Astrocyte (in vitro differentiated cells and primary cell): ENCODE measurements at regions not wholly inside any gene's neighbourhood (a gene's known extent, or its start where the extent isn't known, plus 50 kb on each side); places are given as distances from the start of the nearest gene placed in this dataset.
A peak's percentile ranks its signal among the peaks of the same experiment; 100 is the strongest.

ENCODE experiments used
- DNase-seq: peaks from one replicate; pipeline ENCODE4 v3.0.0-alpha.2; 2010; ENCODE audit warnings: low read depth
- FAIRE-seq: peaks from 2 replicates; lab custom pipeline; 2011; peaks lifted over from hg19 to GRCh38; lab: Jason Lieb, UNC
- H2AFZ ChIP-seq: 2 replicates; pipeline ENCODE4 v1.6.0; 2012; ENCODE audit warnings: low read depth, low read length, inconsistent platforms
- H3K27ac ChIP-seq: 2 replicates; pipeline ENCODE4 v1.5.1; 2011; ENCODE audit warnings: low read depth, low read length, inconsistent platforms
- H3K27me3 ChIP-seq: 2 replicates; pipeline ENCODE4 v1.6.0; 2011; ENCODE audit warnings: low read length, inconsistent platforms; ENCODE audit not compliant: insufficient read depth
- H3K36me3 ChIP-seq: 2 replicates; pipeline ENCODE4 v1.5.1; 2011; ENCODE audit warnings: low read length, inconsistent platforms; ENCODE audit not compliant: insufficient read depth
- H3K4me1 ChIP-seq: 2 replicates; pipeline ENCODE4 v1.5.1; 2011; ENCODE audit warnings: low read length, inconsistent platforms; ENCODE audit not compliant: insufficient read depth
- H3K4me2 ChIP-seq: 2 replicates; pipeline ENCODE4 v1.6.0; 2012; ENCODE audit warnings: low read length, inconsistent platforms
- H3K4me3 ChIP-seq: 2 replicates; pipeline ENCODE4 v1.5.1; 2011; ENCODE audit warnings: low read depth, mild to moderate bottlenecking, low read length, inconsistent platforms; ENCODE audit not compliant: insufficient read depth
- H3K79me2 ChIP-seq: 2 replicates; pipeline ENCODE4 v1.6.0; 2012; ENCODE audit warnings: mild to moderate bottlenecking, low read length, inconsistent platforms; ENCODE audit not compliant: insufficient read depth
- H3K9ac ChIP-seq: 2 replicates; pipeline ENCODE4 v1.6.0; 2012; ENCODE audit warnings: mild to moderate bottlenecking, low read length, inconsistent platforms
- H3K9me3 ChIP-seq: 2 replicates; pipeline ENCODE4 v1.5.1; 2012; ENCODE audit warnings: low read depth, mild to moderate bottlenecking, low read length, inconsistent platforms; ENCODE audit not compliant: insufficient read depth
- H4K20me1 ChIP-seq: 2 replicates; pipeline ENCODE4 v1.6.0; 2012; ENCODE audit warnings: low read length, inconsistent platforms; ENCODE audit not compliant: insufficient read depth
- H3K27ac Mint-ChIP-seq: one replicate; pipeline ENCODE4 v1.8.0; 2021; ENCODE audit warnings: mild to moderate bottlenecking, mixed read lengths; ENCODE audit not compliant: unreplicated experiment
- H3K27me3 Mint-ChIP-seq: one replicate; pipeline ENCODE4 v1.8.0; 2021; ENCODE audit warnings: low read depth, mixed read lengths; ENCODE audit not compliant: unreplicated experiment
- H3K36me3 Mint-ChIP-seq: one replicate; pipeline ENCODE4 v1.8.0; 2021; ENCODE audit warnings: low read depth, mixed read lengths; ENCODE audit not compliant: unreplicated experiment
- H3K4me1 Mint-ChIP-seq: one replicate; pipeline ENCODE4 v1.8.0; 2021; ENCODE audit warnings: low read depth, mixed read lengths; ENCODE audit not compliant: unreplicated experiment
- H3K4me3 Mint-ChIP-seq: one replicate; pipeline ENCODE4 v1.8.0; 2021; ENCODE audit warnings: mild to moderate bottlenecking, moderate library complexity, mixed read lengths; ENCODE audit not compliant: unreplicated experiment
- H3K9me3 Mint-ChIP-seq: one replicate; pipeline ENCODE4 v1.8.0; 2021; ENCODE audit warnings: mild to moderate bottlenecking, mixed read lengths; ENCODE audit not compliant: unreplicated experiment
- EZH2 ChIP-seq: IDR thresholded peaks from 2 replicates; pipeline ENCODE4 v1.6.1; 2012; ENCODE audit warnings: mild to moderate bottlenecking, low read length, inconsistent platforms; ENCODE audit not compliant: insufficient read depth
- TF ChIP-seq, protein P1 (sequence below): IDR thresholded peaks from 2 replicates; pipeline ENCODE4 v1.5.1; 2011; ENCODE audit warnings: low read depth, mild to moderate bottlenecking, inconsistent platforms, low read length, moderate library complexity; ENCODE audit not compliant: insufficient read depth

DNA sequence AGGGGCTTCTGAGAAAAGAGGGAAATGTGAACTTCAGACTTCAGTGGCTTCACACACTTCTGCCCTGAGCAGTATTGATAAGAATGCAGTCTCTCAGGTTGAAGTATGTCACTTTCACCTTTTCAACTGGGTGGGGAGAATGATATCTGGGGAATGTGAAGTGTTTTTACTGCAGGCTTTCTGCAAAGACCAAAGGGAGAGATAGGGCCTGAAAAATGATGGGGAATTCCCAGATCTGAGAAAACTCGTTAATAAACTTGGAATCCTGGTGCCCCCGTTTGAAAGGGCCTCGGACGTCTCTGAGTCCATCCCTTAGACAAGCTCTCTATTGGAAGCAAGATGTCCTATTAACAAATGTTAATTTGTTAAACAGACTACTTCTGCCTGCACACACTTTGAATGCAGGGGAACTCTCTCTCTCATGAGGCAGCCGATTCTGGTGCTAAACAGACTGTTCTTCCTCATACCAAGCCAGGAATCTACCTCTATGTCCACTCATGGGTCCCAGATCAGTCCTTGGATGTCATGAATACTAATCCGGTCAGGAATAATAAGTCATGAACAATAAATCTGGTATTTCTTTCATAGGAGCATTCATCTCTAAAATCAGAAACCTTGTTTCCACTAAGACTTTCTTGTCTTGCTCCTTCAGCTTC is 193.6 kb downstream of the JCAD start:
- Histone ChIP-seq H3K79me2 (no peaks in the 10 kb centered on the region), H4K20me1 (no peaks in the 10 kb centered on the region), H3K36me3 (no peaks in the 10 kb centered on the region), H3K27me3 (no peaks in the 10 kb centered on the region), H3K9me3 (peaks cover 5% of the 10 kb centered on the region), H3K27ac (peak overlapping the region; percentile 64), H2AFZ (no peak overlapping the region), H3K9ac (peak overlapping the region; percentile 52), H3K4me2 (peak overlapping the region; percentile 37), H3K4me1 (peaks cover 28% of the 10 kb centered on the region), H3K4me3 (no peak overlapping the region)
- Mint-ChIP-seq H3K9me3 (peaks cover 4% of the 10 kb centered on the region), H3K27ac (peak overlapping the region; percentile 10), H3K36me3 (no peaks in the 10 kb centered on the region), H3K27me3 (no peaks in the 10 kb centered on the region), H3K4me3 (peak overlapping the region; percentile 4), H3K4me1 (peaks cover 22% of the 10 kb centered on the region)
- TF ChIP-seq EZH2 = no peak
- TF ChIP-seq, protein P1, sequence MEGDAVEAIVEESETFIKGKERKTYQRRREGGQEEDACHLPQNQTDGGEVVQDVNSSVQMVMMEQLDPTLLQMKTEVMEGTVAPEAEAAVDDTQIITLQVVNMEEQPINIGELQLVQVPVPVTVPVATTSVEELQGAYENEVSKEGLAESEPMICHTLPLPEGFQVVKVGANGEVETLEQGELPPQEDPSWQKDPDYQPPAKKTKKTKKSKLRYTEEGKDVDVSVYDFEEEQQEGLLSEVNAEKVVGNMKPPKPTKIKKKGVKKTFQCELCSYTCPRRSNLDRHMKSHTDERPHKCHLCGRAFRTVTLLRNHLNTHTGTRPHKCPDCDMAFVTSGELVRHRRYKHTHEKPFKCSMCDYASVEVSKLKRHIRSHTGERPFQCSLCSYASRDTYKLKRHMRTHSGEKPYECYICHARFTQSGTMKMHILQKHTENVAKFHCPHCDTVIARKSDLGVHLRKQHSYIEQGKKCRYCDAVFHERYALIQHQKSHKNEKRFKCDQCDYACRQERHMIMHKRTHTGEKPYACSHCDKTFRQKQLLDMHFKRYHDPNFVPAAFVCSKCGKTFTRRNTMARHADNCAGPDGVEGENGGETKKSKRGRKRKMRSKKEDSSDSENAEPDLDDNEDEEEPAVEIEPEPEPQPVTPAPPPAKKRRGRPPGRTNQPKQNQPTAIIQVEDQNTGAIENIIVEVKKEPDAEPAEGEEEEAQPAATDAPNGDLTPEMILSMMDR = no peak
- DNase-seq = peak; percentile 88
- FAIRE-seq = no peak

DNA sequence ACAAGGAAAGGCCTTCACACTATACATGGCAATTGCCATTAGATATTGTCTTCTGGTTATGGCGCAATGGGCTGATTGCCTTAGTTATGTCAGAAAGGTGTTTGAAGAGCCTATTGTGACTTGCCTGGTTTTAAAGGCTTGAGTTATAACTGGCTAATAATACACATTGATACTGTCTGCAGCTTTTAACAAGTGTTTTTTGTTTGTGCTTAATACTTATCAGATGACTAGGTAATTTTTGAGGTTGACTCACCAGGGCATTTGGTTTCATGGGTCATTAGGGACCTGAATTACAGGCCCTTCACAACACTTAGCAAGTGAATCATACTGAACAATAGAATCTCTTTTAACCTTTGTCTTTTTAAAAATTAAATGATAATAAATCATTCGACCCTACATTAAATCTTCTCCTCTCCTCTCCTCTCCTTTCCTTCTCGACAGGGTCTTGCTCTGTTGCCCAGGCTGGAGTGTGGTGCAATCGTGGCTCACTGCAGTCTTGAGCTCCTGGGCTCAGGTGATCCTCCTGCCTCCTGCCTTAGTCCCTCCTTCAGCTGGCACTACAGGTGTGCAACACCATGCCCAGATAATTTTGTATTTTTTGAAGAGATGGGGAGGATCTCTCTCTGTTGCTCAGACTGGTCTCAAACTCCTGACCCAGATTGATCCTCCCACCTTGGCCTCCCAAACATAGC is 196.3 kb downstream of the JCAD start:
- Mint-ChIP-seq H3K27ac (no peak overlapping the region), H3K27me3 (no peaks in the 10 kb centered on the region), H3K4me3 (no peak overlapping the region), H3K4me1 (peaks cover 40% of the 10 kb centered on the region), H3K36me3 (no peaks in the 10 kb centered on the region), H3K9me3 (no peaks in the 10 kb centered on the region)
- no peaks in the 10 kb centered on the region for H3K36me3 ChIP-seq
- peaks cover 50% of the 10 kb centered on the region for H3K4me1 ChIP-seq
- no peaks in the 10 kb centered on the region for H3K79me2 ChIP-seq
- peak overlapping the region; percentile 49 for H3K9ac ChIP-seq
- H3K4me2 ChIP-seq = peak overlapping the region; percentile 61
- FAIRE-seq (peak; percentile 73), DNase-seq (peak; percentile 98)
- H4K20me1 ChIP-seq = no peaks in the 10 kb centered on the region
- TF ChIP-seq, protein P1 = no peak
- TF ChIP-seq EZH2 = no peak
- no peaks in the 10 kb centered on the region for H3K9me3 ChIP-seq
- no peak overlapping the region for H2AFZ ChIP-seq
- peak overlapping the region; percentile 70 for H3K27ac ChIP-seq
- no peaks in the 10 kb centered on the region for H3K27me3 ChIP-seq
- peak overlapping the region; percentile 9 for H3K4me3 ChIP-seq
